HCT116 (cell line): ENCODE measurements at regions not wholly inside any gene's neighbourhood (a gene's known extent, or its start where the extent isn't known, plus 50 kb on each side); places are given as distances from the start of the nearest gene placed in this dataset.

Source experiments
- ATAC-seq: fragments of 200-7000 bp; cut with Tn5 transposase; 2 replicates; pipeline ENCODE4 v1.9.1; 2020; ENCODE audit warnings: mild to moderate bottlenecking, moderate library complexity
- BruUV-seq: library from RNA; stranded (reverse); fragments of 400-500 nt; replicated peaks from 2 replicates; lab custom pipeline; 2021; lab: Mats Ljungman, UMichigan
- CTCF ChIA-PET: fragments of 300-600 bp; sonication (Branson Sonifier 250); formaldehyde crosslinking; loops from one replicate; lab custom pipeline; 2021; ENCODE audit warnings: antibody characterized with exemption; lab: Charles Lee
- POLR2A ChIA-PET: fragments of 300-600, 350-600 bp; sonication (Branson Sonifier 250); formaldehyde crosslinking; loops from one replicate; lab custom pipeline; 2021; ENCODE audit warnings: antibody characterized with exemption; lab: Charles Lee
- RAD21 ChIA-PET, 2 experiments: fragments of 300-600 bp; sonication (Branson Sonifier 250); formaldehyde crosslinking; loops; one replicate each; lab custom pipeline; 2023; ENCODE audit warnings: low total read pairs in 2 of 2; ENCODE audit not compliant: uncharacterized antibody in 2 of 2, unreplicated experiment in 2 of 2, low non-redundant PET in 1 of 2; lab: Charles Lee
- DNase-seq: peaks from one replicate; pipeline ENCODE4 v3.0.0-alpha.2; 2010; ENCODE audit warnings: low read depth, low spot score
- H2AFZ ChIP-seq: fragments of 200-600 bp; shearing (Covaris generic), sonication (generic); 2 replicates; pipeline ENCODE4 v1.6.1; 2017; ENCODE audit warnings: low read depth, mixed run types, mixed read lengths, antibody characterized with exemption, low read length; ENCODE audit not compliant: poor library complexity, severe bottlenecking
- H3K27ac ChIP-seq: 2 replicates; pipeline ENCODE4 v1.5.1; 2012; ENCODE audit warnings: low read depth, low read length
- H3K27me3 ChIP-seq: fragments of 200-600 bp; sonication (generic); 2 replicates; pipeline ENCODE4 v1.6.1; 2016; ENCODE audit warnings: mixed run types, low read length, mixed read lengths; ENCODE audit not compliant: insufficient read depth
- H3K36me3 ChIP-seq, 2 experiments: fragments of 200-500 bp in 1 of 2; fragments of 200-600 bp in 1 of 2; sonication (Bioruptor generic) in 1 of 2; sonication (generic) in 1 of 2; 2 replicates each; pipeline versions ENCODE4 v1.5.1 to v1.6.1; 2014 to 2016; ENCODE audit warnings: low read length in 2 of 2, inconsistent platforms in 1 of 2, mixed read lengths in 1 of 2, mixed run types in 1 of 2; ENCODE audit not compliant: insufficient read depth in 2 of 2, control insufficient read depth in 1 of 2
- H3K4me1 ChIP-seq, 2 experiments: fragments of 200-600 bp in 1 of 2; sonication (generic) in 1 of 2; 2 replicates each; pipeline versions ENCODE4 v1.5.1 to v1.6.1; 2012 to 2017; ENCODE audit warnings: low read length in 2 of 2, inconsistent platforms in 1 of 2, mild to moderate bottlenecking in 1 of 2, mixed read lengths in 1 of 2, mixed run types in 1 of 2, moderate library complexity in 1 of 2; ENCODE audit not compliant: insufficient read depth in 2 of 2, control insufficient read depth in 1 of 2
- H3K4me2 ChIP-seq: fragments of 200-600 bp; sonication (generic); 2 replicates; pipeline ENCODE4 v1.6.1; 2017; ENCODE audit warnings: mixed run types, low read length, mixed read lengths
- H3K4me3 ChIP-seq, 2 experiments: fragments of 200-600 bp in 1 of 2; sonication (generic) in 1 of 2; replicated peaks in 1 of 2; 2 replicates each; pipeline ENCODE4 v1.5.1; 2011 to 2016; ENCODE audit warnings: low read length in 2 of 2, control low read depth in 1 of 2, low read depth in 1 of 2, mild to moderate bottlenecking in 1 of 2, mixed read lengths in 1 of 2, mixed run types in 1 of 2
- H3K79me2 ChIP-seq: fragments of 200-600 bp; sonication (generic); 2 replicates; pipeline ENCODE4 v1.6.1; 2017; ENCODE audit warnings: mild to moderate bottlenecking, mixed run types, low read length, moderate library complexity, mixed read lengths; ENCODE audit not compliant: insufficient read depth
- H3K9ac ChIP-seq: fragments of 200-600 bp; sonication (generic); 2 replicates; pipeline ENCODE4 v1.6.1; 2016; ENCODE audit warnings: low read length, mixed read lengths
- H3K9me2 ChIP-seq: fragments of 200-600 bp; sonication (generic), shearing (Covaris generic); 2 replicates; pipeline ENCODE4 v1.6.1; 2017; ENCODE audit warnings: mixed run types, mild to moderate bottlenecking, moderate library complexity; ENCODE audit not compliant: insufficient read depth
- H3K9me3 ChIP-seq, 2 experiments: fragments of 200-500 bp in 1 of 2; fragments of 200-600 bp in 1 of 2; sonication (Bioruptor generic) in 1 of 2; sonication (generic) in 1 of 2; 2 replicates each; pipeline ENCODE4 v1.6.1; 2014 to 2017; ENCODE audit warnings: low read length in 2 of 2, mixed read lengths in 2 of 2, inconsistent platforms in 1 of 2, low read depth in 1 of 2, mild to moderate bottlenecking in 1 of 2, mixed run types in 1 of 2, moderate library complexity in 1 of 2; ENCODE audit not compliant: control insufficient read depth in 1 of 2, insufficient read depth in 1 of 2
- H4K20me1 ChIP-seq: fragments of 200-600 bp; sonication (generic), shearing (Covaris generic); 2 replicates; pipeline ENCODE4 v1.6.1; 2017; ENCODE audit warnings: mixed run types, mild to moderate bottlenecking, moderate library complexity; ENCODE audit not compliant: insufficient read depth
- CBX3 ChIP-seq: IDR thresholded peaks from 2 replicates; pipeline ENCODE4 v1.6.1; 2012; ENCODE audit warnings: low read depth
- ELF1 ChIP-seq: IDR thresholded peaks from 2 replicates; pipeline ENCODE4 v1.6.1; 2012; ENCODE audit warnings: low read depth, borderline replicate concordance
- JUND ChIP-seq: IDR thresholded peaks from 2 replicates; pipeline ENCODE4 v1.6.1; 2012
- POLR2AphosphoS5 ChIP-seq: IDR thresholded peaks from 2 replicates; pipeline ENCODE4 v1.6.1; 2011; ENCODE audit warnings: mild to moderate bottlenecking, low read depth, low read length, moderate library complexity
- RAD21 ChIP-seq: IDR thresholded peaks from 2 replicates; pipeline ENCODE4 v1.6.1; 2012; ENCODE audit warnings: low read depth, mild to moderate bottlenecking
- SIN3A ChIP-seq: IDR thresholded peaks from 2 replicates; pipeline ENCODE4 v1.6.1; 2012; ENCODE audit warnings: low read depth
- ZNF274 ChIP-seq: fragments of 200-500 bp; sonication (Bioruptor generic); IDR thresholded peaks from 2 replicates; pipeline ENCODE4 v1.6.1; 2014; ENCODE audit warnings: mild to moderate bottlenecking, low read depth, low read length, inconsistent platforms
- intact Hi-C: fragments of 100-400 bp; cut with micrococcal nuclease; formaldehyde crosslinking; loops from 2 replicates; pipeline ENCODE4 v1.10.0; 2022
- TF ChIP-seq, protein P1 (sequence below): IDR thresholded peaks from 2 replicates; pipeline ENCODE4 v1.6.1; 2011; ENCODE audit warnings: mild to moderate bottlenecking, low read length, moderate library complexity; ENCODE audit not compliant: insufficient replicate concordance; ENCODE audit errors: extremely low read depth
- TF ChIP-seq, protein P2 (sequence below), 3 experiments: fragments of 200-600 bp in 1 of 3; sonication (generic) in 1 of 3; IDR thresholded peaks in 2 of 3; conservative IDR thresholded peaks in 1 of 3; 2 replicates each; pipeline ENCODE4 v1.5.1; 2012 to 2017; ENCODE audit warnings: low read depth in 2 of 3, low read length in 2 of 3, antibody characterized with exemption in 1 of 3, borderline replicate concordance in 1 of 3, control low read depth in 1 of 3, mild to moderate bottlenecking in 1 of 3, mixed read lengths in 1 of 3, mixed run types in 1 of 3, moderate library complexity in 1 of 3; ENCODE audit not compliant: insufficient read depth in 1 of 3
- TF ChIP-seq, protein P3 (sequence below): IDR thresholded peaks from 2 replicates; pipeline ENCODE4 v1.6.1; 2012
- TF ChIP-seq, protein P4 (sequence below): IDR thresholded peaks from 2 replicates; pipeline ENCODE4 v1.6.1; 2012

DNA sequence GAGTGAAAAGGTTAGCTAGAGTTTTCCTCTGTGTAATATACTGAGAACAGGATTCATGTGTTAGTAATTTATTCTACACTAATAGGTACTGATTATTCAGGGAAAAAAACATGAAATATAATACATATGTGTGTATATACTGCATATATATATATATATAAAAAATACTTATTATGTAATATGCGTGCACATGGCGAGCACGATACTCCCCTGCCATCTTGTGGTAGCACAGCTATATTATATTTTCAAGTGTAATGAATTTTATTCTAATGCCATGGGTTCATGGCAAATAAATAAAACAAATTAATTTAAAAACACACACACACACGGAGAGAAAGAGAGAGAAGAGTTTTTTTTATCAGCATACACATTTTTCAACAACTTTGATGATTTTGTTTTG lies 460.6 kb downstream of the KCNJ2 start:
- POLR2A ChIA-PET = no interaction called here
- TF ChIP-seq RAD21 (peak; percentile 45), JUND (no peak)
- TF ChIP-seq, all 23 proteins: peak for 1
- no peak overlapping the region for H3K9ac ChIP-seq
- H3K36me3 ChIP-seq = no peaks in the 10 kb centered on the region
- H3K27ac ChIP-seq = no peak overlapping the region
- H3K9me2 ChIP-seq = no peaks in the 10 kb centered on the region
- H3K4me2 ChIP-seq = no peak overlapping the region
- no TSS peak for BruUV-seq
- CTCF ChIA-PET = interaction anchor here (0.7 to 1.8 kb wide), 5 partner anchors 78 to 1104 kb away, joined by 3 to 14 read pairs (median 8); no protein-coding TSS in a partner anchor
- ATAC-seq = no peak
- DNase-seq = no peak
- RAD21 ChIA-PET = no interaction called here
- no peaks in the 10 kb centered on the region for H3K27me3 ChIP-seq
- H3K9me3 ChIP-seq = no peaks in the 10 kb centered on the region
- no peaks in the 10 kb centered on the region for H3K79me2 ChIP-seq
- no peaks in the 10 kb centered on the region for H3K4me1 ChIP-seq
- no peak overlapping the region for H3K4me3 ChIP-seq
- no peaks in the 10 kb centered on the region for H4K20me1 ChIP-seq
- intact Hi-C loops = loop anchor here (10.0 kb wide), 3 partner anchors 135 to 1135 kb away; no protein-coding TSS in a partner anchor
- no peak overlapping the region for H2AFZ ChIP-seq

DNA sequence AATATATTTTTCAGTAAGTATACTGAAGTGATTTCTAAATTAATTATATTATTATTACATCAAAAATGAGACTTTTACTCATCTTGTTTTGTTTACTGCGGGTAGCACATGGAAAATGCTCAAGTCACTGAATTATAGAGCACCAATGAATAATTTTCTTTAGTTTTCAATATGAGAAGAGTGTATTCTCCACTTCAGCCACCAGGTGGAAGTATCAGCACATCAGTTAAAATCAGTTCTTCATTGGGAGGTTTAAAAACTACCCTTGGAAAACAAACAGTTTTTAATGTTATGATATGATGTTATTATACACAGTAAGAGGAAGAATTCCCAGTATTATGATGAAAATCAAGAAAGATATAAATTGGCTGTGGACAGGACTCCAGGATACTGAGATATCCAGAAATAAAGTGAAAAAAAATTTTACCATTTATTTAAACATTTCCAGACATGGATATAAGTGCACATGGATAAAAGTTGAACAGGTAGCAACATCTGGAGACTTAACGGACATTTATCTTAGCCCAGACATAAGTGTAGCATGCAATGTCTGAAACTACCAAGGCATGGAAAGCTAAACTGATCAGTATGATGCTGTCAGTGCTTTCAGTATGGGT lies 467.3 kb downstream of the KCNJ2 start:
- Histone ChIP-seq H3K9ac (no peak overlapping the region), H3K27me3 (no peaks in the 10 kb centered on the region), H2AFZ (peak overlapping the region; percentile 51), H3K4me1 (no peaks in the 10 kb centered on the region)
- peak; percentile 63 for ATAC-seq
- intact Hi-C loops = loop anchor here (1.0 to 10.0 kb wide), 6 partner anchors 128 to 1904 kb away; partner anchors contain the start of gene SOX9
- RAD21 ChIA-PET = no interaction called here
- CTCF ChIA-PET = interaction anchor here (0.9 kb wide), 1 partner anchor 479 kb away, joined by 3 read pairs; no protein-coding TSS in a partner anchor
- POLR2A ChIA-PET = no interaction called here
- TF ChIP-seq, protein P1, sequence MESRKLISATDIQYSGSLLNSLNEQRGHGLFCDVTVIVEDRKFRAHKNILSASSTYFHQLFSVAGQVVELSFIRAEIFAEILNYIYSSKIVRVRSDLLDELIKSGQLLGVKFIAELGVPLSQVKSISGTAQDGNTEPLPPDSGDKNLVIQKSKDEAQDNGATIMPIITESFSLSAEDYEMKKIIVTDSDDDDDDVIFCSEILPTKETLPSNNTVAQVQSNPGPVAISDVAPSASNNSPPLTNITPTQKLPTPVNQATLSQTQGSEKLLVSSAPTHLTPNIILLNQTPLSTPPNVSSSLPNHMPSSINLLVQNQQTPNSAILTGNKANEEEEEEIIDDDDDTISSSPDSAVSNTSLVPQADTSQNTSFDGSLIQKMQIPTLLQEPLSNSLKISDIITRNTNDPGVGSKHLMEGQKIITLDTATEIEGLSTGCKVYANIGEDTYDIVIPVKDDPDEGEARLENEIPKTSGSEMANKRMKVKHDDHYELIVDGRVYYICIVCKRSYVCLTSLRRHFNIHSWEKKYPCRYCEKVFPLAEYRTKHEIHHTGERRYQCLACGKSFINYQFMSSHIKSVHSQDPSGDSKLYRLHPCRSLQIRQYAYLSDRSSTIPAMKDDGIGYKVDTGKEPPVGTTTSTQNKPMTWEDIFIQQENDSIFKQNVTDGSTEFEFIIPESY = no peak
- TF ChIP-seq JUND = no peak
- TF ChIP-seq, protein P2, sequence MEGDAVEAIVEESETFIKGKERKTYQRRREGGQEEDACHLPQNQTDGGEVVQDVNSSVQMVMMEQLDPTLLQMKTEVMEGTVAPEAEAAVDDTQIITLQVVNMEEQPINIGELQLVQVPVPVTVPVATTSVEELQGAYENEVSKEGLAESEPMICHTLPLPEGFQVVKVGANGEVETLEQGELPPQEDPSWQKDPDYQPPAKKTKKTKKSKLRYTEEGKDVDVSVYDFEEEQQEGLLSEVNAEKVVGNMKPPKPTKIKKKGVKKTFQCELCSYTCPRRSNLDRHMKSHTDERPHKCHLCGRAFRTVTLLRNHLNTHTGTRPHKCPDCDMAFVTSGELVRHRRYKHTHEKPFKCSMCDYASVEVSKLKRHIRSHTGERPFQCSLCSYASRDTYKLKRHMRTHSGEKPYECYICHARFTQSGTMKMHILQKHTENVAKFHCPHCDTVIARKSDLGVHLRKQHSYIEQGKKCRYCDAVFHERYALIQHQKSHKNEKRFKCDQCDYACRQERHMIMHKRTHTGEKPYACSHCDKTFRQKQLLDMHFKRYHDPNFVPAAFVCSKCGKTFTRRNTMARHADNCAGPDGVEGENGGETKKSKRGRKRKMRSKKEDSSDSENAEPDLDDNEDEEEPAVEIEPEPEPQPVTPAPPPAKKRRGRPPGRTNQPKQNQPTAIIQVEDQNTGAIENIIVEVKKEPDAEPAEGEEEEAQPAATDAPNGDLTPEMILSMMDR (IDR thresholded peaks at IDR 0.05 in 2 of 3, conservative IDR thresholded peaks at IDR 0.05 in 1 of 3; ENCODE audit: borderline replicate concordance in 1 of 3, insufficient read depth in 1 of 3, low read depth in 2 of 3, low read length in 2 of 3) = peak; percentile 61 to 86 (median 70); a peak in 5 of 6 replicates
- no peak for TF ChIP-seq CBX3
- TF ChIP-seq ELF1 = no peak
- TF ChIP-seq, protein P3, sequence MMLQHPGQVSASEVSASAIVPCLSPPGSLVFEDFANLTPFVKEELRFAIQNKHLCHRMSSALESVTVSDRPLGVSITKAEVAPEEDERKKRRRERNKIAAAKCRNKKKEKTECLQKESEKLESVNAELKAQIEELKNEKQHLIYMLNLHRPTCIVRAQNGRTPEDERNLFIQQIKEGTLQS = no peak
- no peak for TF ChIP-seq POLR2AphosphoS5
- TF ChIP-seq SIN3A = no peak
- TF ChIP-seq, protein P4, sequence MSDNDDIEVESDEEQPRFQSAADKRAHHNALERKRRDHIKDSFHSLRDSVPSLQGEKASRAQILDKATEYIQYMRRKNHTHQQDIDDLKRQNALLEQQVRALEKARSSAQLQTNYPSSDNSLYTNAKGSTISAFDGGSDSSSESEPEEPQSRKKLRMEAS = no peak
- no peak for TF ChIP-seq ZNF274
- peak; percentile 91 for TF ChIP-seq RAD21
- TF ChIP-seq, all 23 proteins: peak for 2
- Histone ChIP-seq H3K4me3 (no peak overlapping the region), H4K20me1 (no peaks in the 10 kb centered on the region), H3K27ac (no peak overlapping the region), H3K9me3 (no peaks in the 10 kb centered on the region), H3K9me2 (no peaks in the 10 kb centered on the region), H3K79me2 (no peaks in the 10 kb centered on the region), H3K4me2 (no peak overlapping the region), H3K36me3 (no peaks in the 10 kb centered on the region)
- peak; percentile 54 for DNase-seq
- BruUV-seq = no TSS peak
